ENCODE measurements at regions not wholly inside any gene's neighbourhood (a gene's known extent, or its start where the extent isn't known, plus 50 kb on each side); places are given as distances from the start of the nearest gene placed in this dataset.

- no peak for DNase-seq
Observed at GRCh38 chr1:112267206-112267605, 128.8 kb upstream of the CTTNBP2NL start.

DNA sequence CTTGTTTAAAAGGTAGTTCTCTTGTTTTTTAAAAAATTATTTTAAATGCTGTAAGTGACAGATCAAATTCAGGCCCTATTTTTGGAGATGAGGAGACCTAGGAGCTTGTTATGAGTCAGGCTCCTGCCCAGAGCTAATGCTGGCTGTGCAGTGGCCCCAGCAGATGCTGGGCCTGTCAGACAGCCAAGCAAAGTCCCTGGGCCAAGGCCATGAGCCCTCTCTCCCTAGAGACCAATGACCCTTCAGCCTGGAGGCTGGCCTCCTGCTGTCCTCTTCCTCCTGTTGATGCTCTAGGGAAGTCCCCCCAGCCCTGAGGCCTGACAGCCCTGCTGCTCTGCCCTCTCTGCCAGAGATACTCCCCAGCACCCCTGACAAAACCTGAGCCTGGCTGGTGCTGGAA is 128.1 kb upstream of the CTTNBP2NL start:
- no peak for DNase-seq

GRCh38 chr1:112268408-112268807 is 127.6 kb upstream of the CTTNBP2NL start:
- no peak for DNase-seq

DNA sequence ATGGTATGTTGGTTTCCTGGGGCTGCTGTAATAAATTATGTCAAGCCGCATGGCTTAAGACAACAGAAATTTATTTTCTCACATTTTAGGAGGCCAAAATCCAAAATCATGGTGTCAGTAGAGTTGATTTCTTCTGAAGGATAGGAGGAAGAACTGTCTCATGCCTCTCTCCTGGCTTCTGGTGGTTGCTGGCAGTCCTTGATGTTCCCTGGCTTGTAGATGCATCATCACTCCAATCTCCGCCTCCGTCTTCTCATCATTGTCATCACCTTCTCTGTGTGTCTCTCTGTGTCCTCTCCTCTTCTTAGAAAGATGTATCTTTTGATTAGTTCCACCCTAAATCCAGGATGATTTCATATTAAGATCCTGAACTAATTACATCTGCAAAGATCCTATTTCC is 124.7 kb upstream of the CTTNBP2NL start:
- DNase-seq: no peak

DNA sequence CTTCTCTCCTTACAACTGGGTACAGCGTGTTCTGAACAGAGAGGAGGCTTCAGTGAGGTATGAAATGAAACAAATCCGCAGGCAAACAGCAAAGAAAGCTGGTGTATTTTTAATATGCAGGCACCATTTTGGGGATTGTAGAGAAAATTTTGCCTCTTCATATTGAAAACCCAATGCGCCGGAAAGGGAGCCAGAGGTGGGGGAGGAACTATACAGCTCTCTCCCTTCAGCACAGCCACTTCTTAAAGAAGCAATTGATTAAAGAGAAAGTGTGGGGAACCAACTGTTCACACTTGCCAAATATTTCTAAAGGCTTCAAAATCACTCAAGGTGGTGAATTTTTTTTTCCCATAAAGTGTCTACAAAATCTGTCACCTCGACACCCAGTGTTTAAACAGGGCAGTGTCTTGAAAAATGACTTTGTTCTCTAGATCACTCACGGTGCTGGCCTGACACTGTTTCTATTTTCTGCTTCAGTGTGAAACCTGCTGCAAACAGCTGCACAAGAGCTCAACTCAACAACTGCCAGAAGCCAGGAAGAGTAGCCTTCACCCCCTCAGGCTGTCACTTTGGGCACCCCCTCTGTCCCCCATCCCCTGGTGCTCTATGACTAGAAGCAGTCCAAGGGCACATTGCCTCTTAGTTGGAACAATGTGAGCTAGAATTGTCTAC is 123.8 kb upstream of the CTTNBP2NL start:
- DNase-seq: no peak

DNA sequence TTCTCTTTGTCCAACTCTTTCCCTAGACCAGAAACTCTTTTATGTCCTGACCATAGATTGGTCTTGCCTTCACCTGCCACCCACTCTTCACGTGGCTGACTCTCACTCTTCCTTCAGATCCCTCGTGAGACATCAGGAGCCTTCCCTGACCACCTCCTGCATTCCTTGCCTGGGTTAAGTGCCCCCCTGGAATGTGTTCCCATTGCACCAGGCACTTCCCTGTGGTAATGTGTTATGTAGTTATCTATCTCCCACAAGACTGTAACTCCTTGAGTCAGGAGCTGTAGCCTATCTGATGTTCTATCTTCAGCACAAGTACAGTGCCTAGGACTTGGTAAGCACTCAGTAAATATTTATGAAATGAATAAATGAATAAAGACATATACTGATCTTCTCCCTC is 111.2 kb upstream of the CTTNBP2NL start:
- no peak for DNase-seq

GRCh38 chr1:112285316-112285715 is 110.7 kb upstream of the CTTNBP2NL start:
- no peak for DNase-seq

- no peak for DNase-seq
Observed at GRCh38 chr1:112285746-112286145, 110.3 kb upstream of the CTTNBP2NL start.

- DNase-seq: no peak
Observed at GRCh38 chr1:112296908-112297307, 99.1 kb upstream of the CTTNBP2NL start.

- DNase-seq: peak; percentile 20
Observed at GRCh38 chr1:112297536-112297935, 98.5 kb upstream of the CTTNBP2NL start.

- peak; percentile 46 for DNase-seq
Observed at GRCh38 chr1:112298558-112298957, 97.5 kb upstream of the CTTNBP2NL start.

DNA sequence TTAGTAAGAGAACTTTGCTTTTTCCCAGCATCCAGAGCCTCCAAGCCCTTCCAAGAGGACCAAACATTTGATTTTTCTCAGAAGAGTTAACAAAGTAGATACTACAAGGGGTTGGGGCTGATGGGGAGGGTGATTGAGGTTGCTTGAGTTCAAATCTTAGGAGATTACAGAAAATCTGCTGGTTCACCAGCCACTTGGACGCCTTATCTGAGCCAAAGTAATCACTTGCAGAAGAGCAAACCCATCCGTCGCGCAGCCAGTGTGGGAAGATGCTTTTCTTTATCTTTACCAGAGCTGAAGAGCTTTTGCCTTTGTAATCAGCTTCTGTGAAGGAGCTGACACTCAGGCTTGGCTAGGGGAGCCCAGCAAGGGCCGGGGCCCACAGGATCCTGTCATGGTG is 91.9 kb upstream of the CTTNBP2NL start:
- no peak for DNase-seq

DNA sequence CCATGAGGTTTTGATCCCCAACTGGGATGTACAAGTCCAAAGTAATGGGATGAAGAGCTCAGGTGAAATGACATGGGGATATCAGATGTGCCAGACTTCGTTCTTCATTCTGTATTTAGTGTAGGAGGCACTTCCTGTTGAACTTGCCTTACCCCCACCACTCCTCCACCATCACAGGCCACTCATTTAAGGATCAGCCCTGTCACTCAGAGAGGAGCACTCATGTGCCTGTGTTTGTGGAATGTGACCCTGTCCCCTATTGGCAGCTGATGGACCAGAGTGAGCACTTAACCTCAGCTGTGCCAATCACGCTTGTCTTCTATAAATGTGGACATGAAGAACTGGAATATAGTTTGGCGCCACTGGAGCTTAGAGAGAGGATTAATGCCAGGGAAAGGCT is 91.4 kb upstream of the CTTNBP2NL start:
- DNase-seq: no peak

GRCh38 chr1:112307930-112308591 is 88.0 kb upstream of the CTTNBP2NL start:
- no peak for DNase-seq

DNA sequence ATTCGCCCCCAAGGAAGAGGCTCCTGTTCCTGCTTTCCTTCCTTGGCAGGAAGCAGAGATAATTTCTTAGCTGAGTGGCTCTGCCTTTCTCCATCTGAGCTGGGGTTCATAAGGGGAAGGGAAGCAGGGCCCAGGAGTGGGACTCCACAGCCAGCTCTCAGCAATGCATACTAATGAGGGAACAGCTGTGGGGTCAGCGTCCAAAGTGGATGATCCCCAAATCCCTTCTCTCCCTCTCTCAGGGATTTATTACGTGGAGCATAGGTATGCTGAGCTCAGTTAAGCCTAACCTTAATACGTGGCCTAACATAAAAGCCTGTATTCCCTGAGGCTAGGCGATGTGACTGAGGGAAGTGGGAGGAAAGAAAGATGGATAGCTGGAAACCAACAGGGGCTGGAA is 87.3 kb upstream of the CTTNBP2NL start:
- no peak for DNase-seq

- DNase-seq: no peak
Observed at GRCh38 chr1:112309499-112309898, 86.5 kb upstream of the CTTNBP2NL start.

GRCh38 chr1:112312315-112312714 is 83.7 kb upstream of the CTTNBP2NL start:
- no peak for DNase-seq

DNA sequence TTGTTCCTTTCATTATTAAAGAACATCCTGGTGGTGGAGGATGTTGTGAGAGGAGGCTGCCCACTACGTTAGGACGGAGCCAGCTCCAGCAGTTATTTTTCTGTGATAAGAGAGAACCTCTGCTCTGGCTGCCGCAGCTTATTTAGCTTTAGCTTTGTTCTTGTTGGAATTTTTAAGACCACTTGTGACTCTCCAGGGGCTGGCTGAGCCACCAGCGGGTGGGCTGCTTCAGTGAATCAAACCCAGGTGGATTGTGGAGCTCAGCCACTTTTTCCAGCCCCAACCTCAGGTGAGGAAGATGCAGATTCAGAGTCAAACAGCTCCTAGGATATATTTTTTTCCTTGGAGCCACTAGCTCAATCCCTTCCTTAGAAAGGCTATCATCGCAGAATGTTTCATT is 83.1 kb upstream of the CTTNBP2NL start:
- no peak for DNase-seq

DNA sequence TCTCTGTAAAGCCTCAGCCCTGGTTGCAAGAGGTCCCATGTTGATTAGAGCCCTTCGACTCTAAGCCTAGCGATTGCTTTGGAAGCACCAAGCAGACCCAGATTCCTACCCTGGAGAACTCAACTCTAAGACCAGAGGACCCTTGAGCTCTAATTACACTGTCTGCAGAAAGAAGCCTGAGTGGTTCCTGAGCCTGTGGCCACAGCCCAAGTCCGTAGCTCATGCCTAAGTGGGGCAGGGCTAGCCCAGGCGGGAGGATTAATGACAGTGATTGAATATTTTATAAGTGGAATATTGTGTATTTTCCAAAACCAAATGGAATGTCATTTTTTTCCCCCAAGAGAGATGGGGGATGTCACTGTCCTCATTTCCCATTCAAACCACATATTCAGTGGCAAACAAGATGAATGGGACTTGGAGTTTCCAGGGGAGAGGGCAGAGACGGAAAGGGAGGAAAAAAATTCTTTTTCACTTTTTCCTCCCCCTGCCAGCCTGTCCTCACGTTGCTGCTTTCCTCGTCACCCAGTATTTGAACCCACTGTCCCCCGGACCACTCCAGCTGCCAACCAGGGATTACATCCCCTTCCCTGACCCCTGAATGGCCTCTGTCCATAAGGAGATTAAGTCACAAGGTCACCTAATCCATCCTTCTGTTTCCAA is 79.6 kb upstream of the CTTNBP2NL start:
- no peak for DNase-seq

DNA sequence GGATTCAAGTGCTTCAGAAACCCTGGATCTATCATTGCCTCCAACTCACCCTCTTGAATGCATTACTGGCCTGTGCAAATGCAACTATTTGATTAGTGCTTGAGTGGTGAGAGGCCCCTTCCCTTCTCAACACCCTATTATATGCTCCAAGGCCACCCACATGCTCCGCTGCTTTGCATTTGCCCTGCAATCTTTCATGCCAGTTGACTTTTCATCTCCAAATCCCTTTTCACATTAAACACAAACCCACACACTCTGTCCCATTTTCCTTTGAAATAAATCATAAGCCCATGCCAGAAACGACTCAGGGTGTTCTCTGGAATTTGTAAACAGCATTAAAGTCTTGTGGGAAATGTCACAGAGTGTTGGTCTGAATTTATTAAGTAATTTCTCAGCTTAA is 78.9 kb upstream of the CTTNBP2NL start:
- DNase-seq: no peak

GRCh38 chr1:112317611-112318062 is 78.4 kb upstream of the CTTNBP2NL start:
- DNase-seq: no peak

GRCh38 chr1:112318263-112318662 is 77.8 kb upstream of the CTTNBP2NL start:
- no peak for DNase-seq

GRCh38 chr1:112318698-112319370 is 77.2 kb upstream of the CTTNBP2NL start:
- DNase-seq: no peak
